Calu3 (cell line): ENCODE measurements at regions not wholly inside any gene's neighbourhood (a gene's known extent, or its start where the extent isn't known, plus 50 kb on each side); places are given as distances from the start of the nearest gene placed in this dataset.
"Not testable (repeated sequence)": the region's sequence is repeated elsewhere in the genome, so short reads cannot be mapped to it uniquely, and the experiment has no call there.

Source experiments
- BruUV-seq: library from RNA; stranded (reverse); fragments of 400-500 nt; replicated peaks from 2 replicates; lab custom pipeline; 2021; lab: Mats Ljungman, UMichigan
- CTCF ChIA-PET: fragments of 300-600 bp; sonication (Branson Sonifier 250); formaldehyde crosslinking; loops from one replicate; lab custom pipeline; 2022; ENCODE audit warnings: antibody characterized with exemption; lab: Charles Lee
- DNase-seq: peaks from one replicate; pipeline ENCODE4 v3.0.0; 2022
- H3K27ac Mint-ChIP-seq: one replicate; pipeline ENCODE4 v1.8.0; 2022; ENCODE audit warnings: mixed read lengths; ENCODE audit not compliant: unreplicated experiment
- H3K27me3 Mint-ChIP-seq: one replicate; pipeline ENCODE4 v1.8.0; 2022; ENCODE audit warnings: mixed read lengths; ENCODE audit not compliant: unreplicated experiment
- H3K36me3 Mint-ChIP-seq: one replicate; pipeline ENCODE4 v1.8.0; 2022; ENCODE audit warnings: mild to moderate bottlenecking, moderate library complexity, mixed read lengths; ENCODE audit not compliant: insufficient read depth, unreplicated experiment
- H3K4me1 Mint-ChIP-seq: one replicate; pipeline ENCODE4 v1.8.0; 2022; ENCODE audit warnings: mild to moderate bottlenecking, low read depth, mixed read lengths; ENCODE audit not compliant: unreplicated experiment
- H3K4me3 Mint-ChIP-seq: one replicate; pipeline ENCODE4 v1.8.0; 2022; ENCODE audit warnings: mild to moderate bottlenecking, low read depth, moderate library complexity, mixed read lengths; ENCODE audit not compliant: unreplicated experiment
- H3K9me3 Mint-ChIP-seq: one replicate; pipeline ENCODE4 v1.8.0; 2022; ENCODE audit warnings: low read depth, mixed read lengths; ENCODE audit not compliant: unreplicated experiment
- intact Hi-C: fragments of 100-400 bp; cut with micrococcal nuclease; formaldehyde crosslinking; loops from one replicate; pipeline ENCODE4 v1.10.0; 2022; ENCODE audit not compliant: unreplicated experiment
- TF ChIP-seq, protein P1 (sequence below): fragments of 200-600 bp; IDR thresholded peaks from one replicate; pipeline ENCODE4 v1.8.0; 2022; ENCODE audit warnings: antibody characterized with exemption; ENCODE audit not compliant: unreplicated experiment

DNA sequence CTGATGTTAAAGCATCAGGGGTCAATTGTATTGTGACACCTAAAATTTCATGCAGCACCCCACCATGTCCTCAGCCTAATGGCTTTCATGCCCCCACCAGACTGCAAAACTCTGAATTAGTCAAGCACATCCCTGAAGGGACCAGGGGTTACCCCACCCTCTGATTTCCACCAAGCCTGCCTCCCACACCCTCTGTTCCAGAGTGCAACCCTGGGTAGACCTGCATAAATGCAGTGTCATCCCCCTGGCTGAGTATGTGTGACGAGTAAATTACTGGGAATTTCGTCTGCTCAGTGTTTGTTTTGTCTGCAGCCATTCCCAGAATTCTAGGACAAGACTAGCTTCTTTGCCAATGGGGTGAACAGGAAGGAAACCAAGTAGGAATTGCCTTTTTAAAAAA lies 2136.9 kb upstream of the DEFB115 start:
- BruUV-seq: not testable (repeated sequence)

DNA sequence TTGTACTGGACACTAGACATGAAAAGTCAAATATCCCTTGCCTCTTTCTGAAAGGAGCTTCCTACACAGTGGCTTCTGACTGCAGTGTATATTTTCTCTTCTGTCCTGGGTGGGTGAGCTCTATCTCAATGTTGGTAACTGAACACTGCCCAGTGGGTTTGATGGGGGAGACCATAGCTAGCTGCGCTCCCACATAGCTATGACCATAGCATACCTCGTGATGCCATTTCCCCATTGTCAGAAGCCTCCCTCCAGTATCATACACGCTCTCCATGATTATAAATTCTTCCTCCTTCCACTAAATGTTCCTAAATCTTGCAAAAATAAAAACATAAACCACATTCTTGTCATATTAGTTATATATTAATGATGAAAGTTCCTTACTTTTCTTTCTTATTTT lies 2134.7 kb upstream of the DEFB115 start:
- H3K4me3 Mint-ChIP-seq, intact Hi-C loops, CTCF ChIA-PET, H3K36me3 Mint-ChIP-seq, H3K27ac Mint-ChIP-seq, DNase-seq, BruUV-seq, H3K27me3 Mint-ChIP-seq, H3K4me1 Mint-ChIP-seq: not testable (repeated sequence)
- peaks cover 10% of the 10 kb centered on the region for H3K9me3 Mint-ChIP-seq

More for the DNA sequence above, 2136.9 kb upstream of the DEFB115 start:
- peaks cover 14% of the 10 kb centered on the region for H3K9me3 Mint-ChIP-seq
- CTCF ChIA-PET, H3K4me1 Mint-ChIP-seq, H3K27me3 Mint-ChIP-seq, H3K27ac Mint-ChIP-seq, intact Hi-C loops, H3K4me3 Mint-ChIP-seq, H3K36me3 Mint-ChIP-seq: not testable (repeated sequence)
- peak; percentile 5 for DNase-seq

DNA sequence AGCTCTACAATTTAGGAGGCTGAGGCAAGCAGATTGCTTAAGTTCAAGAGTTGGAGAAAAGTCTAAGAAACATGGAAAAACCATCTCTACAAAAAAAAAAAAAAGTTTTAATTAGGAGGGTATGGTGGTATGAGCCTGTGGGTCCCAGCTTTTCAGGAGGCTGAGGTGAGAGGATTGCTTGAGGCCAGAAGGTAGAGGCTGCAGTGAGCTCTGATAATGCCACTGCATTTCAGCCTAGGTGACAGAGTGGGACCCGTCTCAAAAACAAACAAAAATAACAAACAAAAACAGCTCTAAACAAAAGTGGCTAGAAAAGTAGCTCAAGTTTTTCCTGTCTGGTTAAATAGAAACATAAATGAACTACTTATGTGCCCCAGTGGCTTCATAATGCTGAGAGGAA lies 2133.6 kb upstream of the DEFB115 start:
- no peaks in the 10 kb centered on the region for H3K36me3 Mint-ChIP-seq
- CTCF ChIA-PET: no interaction called here
- TF ChIP-seq, protein P1, sequence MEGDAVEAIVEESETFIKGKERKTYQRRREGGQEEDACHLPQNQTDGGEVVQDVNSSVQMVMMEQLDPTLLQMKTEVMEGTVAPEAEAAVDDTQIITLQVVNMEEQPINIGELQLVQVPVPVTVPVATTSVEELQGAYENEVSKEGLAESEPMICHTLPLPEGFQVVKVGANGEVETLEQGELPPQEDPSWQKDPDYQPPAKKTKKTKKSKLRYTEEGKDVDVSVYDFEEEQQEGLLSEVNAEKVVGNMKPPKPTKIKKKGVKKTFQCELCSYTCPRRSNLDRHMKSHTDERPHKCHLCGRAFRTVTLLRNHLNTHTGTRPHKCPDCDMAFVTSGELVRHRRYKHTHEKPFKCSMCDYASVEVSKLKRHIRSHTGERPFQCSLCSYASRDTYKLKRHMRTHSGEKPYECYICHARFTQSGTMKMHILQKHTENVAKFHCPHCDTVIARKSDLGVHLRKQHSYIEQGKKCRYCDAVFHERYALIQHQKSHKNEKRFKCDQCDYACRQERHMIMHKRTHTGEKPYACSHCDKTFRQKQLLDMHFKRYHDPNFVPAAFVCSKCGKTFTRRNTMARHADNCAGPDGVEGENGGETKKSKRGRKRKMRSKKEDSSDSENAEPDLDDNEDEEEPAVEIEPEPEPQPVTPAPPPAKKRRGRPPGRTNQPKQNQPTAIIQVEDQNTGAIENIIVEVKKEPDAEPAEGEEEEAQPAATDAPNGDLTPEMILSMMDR: no peak
- intact Hi-C loops: no loop called here
- H3K9me3 Mint-ChIP-seq: peaks cover 8% of the 10 kb centered on the region
- no peak overlapping the region for H3K4me3 Mint-ChIP-seq
- no peak overlapping the region for H3K27ac Mint-ChIP-seq
- no TSS peak for BruUV-seq
- no peaks in the 10 kb centered on the region for H3K4me1 Mint-ChIP-seq
- H3K27me3 Mint-ChIP-seq: no peaks in the 10 kb centered on the region
- DNase-seq: no peak
